DMS153 treated with DMSO at 0.1 percent for 48 hours (cell line): ENCODE measurements at regions not wholly inside any gene's neighbourhood (a gene's known extent, or its start where the extent isn't known, plus 50 kb on each side); places are given as distances from the start of the nearest gene placed in this dataset.

ENCODE experiments used
- DNase-seq: peaks from one replicate; lab custom pipeline; 2025; ENCODE audit not compliant: unreplicated experiment; lab: John Stamatoyannopoulos, UW

DNA sequence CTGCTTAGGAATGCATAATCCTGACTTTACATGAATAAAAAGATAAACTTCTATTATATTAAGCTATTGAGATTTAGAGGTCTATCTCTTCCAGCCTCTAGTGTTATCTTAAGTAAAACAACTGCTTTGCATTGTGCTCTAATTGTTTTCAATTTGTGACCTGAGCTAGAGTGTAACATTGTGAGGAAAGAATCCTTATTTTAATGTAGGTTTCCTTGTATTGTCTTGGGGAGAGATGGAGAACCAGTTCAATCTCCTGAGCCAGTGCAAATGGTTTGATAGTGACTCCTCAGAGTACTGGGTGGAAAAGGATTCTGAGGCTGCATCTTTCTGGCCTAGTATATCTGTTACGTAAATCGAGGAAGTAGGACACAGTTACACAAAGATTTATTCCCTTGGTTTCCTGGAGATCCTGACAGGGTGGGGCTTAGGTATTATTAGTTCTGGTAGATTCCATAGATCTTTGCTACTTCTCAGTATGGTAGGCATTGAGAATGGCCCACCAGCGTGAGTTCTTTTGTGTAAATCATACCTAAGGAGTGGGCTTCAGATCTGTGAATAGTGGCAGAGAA lies 683.5 kb upstream of the CCDC179 start:
- DNase-seq = no peak

DNA sequence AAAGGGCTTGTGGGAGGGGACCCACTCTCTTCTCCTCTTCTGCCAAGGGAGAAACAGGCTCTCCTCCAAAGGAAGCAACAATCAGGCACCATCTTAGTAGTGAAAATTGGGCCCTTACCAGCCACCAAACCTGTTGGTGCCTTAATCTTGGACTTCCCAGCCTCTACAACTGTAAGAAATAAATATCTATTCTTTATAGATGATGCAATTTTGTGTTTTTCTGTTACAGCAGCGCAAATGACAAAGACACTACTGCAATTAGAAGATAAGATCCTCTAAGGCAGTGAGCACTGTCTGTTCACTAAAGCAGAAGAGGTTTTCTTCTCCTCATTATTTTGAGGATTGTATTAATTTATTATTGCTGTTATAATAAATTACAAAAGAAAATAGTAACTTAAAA lies 691.4 kb upstream of the CCDC179 start:
- DNase-seq = no peak

DNA sequence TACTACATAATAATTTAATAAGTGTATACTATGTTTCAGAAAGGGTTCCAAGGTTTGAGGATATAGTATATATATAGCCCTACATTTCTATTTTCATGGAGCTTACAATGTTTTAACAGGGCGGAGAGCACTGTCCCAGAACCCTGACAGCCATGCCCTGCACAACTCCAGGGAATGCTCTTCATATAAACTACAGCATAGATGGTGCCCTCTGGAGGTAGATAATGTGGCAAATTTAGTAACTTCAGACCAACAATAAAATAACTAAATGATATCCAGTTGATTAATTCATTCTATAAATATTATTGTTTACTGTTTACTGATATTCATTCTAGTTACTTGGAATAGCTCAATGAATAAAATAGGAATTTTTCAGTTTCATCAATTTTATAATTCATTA lies 693.7 kb upstream of the CCDC179 start:
- no peak for DNase-seq

DNA sequence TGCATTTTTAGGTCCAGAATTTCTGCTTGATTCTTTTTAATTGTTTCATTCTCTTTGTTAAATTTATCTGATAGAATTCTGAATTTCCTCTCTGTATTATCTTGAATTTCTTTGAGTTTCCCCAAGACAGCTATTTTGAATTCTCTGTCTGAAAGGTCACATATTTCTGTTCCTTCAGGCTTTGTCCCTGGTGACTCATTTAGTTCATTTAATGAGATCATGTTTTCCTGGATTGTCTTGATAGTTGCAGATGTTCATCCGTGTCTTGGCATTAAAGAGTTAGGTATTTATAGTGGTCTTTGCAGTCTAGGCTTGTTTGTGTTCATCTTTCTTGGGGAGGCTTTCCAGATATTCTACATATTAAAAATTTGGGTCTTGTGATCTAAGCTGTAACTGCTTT lies 694.8 kb upstream of the CCDC179 start:
- no peak for DNase-seq

DNA sequence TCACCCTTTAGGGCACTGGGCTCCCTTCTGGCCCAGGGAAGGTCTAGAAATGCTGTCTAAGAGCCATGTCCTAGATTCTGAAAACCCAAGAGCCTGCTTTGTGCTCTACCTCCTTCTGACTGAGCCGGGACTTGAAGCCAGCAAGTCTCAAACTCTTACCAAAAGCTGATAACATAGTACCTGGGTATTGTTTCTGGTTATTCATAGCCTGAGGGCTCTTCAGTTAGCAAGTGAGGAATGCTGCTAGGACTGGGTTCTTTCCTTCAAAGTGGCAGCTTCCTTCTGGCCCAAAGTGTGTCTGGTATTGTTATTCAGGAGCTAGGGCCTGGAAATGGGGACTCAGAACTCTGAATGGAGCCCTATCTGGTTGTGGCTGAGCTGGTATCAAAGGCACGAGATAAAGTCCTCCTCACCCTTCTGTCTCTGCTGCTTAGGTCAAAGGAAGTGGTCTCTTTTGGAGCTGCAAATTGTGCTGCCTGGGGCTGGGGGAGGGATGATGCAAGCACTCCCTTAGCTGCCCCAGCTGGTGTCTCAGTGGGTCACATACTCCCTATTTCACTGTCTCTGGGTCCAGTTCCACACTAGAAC lies 696.0 kb upstream of the CCDC179 start:
- no peak for DNase-seq

DNA sequence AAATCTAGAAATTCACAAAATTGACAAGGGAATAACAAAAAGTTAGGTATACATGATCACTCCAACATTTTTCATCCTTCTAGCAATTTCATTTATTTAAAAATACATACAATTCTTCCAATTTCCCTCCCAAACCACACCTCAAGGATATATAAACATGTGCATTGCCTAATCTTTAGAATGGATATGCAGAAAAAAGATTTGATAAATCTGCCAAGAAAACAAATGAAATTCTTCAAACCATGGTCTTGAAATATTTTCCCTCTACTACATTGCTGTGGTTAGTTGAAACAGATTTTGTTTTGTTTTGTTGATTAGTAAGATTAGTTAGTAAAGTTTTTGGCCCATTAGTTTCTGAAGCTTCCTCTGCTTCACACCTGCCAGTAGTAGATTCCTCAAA lies 703.3 kb upstream of the CCDC179 start:
- DNase-seq = no peak

DNA sequence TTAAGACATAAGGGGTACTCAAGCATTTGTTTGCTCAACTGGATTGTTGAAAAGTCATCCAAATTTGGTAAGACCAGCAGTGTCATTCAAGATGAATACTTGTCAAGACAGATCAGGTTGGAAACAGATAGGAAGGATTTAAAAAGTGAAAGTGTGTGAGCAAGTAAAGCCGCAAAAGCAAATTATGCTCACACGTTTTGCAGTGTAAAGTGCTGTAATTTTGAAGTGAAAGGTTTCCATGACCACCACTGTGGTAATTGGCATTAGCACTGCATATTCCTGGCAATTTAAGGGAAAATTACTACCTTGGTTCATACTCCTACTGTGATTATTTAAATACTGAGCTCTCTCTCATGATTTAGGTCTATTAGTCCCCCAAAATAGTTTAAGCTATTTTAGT lies 704.1 kb upstream of the CCDC179 start:
- no peak for DNase-seq

DNA sequence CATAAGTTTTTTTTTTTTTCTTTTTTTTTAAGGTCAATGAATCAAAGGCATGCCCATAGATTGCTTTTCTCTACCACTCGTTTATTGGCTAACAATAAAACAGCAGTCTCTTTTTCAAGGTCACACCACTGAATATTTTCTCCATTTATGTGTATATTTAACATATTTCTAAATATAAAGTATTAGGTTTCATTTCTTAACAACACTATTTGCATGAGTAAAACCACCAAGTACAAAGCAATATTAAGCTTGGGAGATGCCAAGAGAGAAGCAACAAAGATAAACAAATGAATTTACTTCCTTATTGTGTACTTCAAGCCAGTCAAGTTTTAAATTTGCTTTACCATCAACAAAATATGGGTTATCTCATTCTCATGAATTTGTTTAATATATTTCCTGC lies 708.9 kb upstream of the CCDC179 start:
- DNase-seq = no peak

DNA sequence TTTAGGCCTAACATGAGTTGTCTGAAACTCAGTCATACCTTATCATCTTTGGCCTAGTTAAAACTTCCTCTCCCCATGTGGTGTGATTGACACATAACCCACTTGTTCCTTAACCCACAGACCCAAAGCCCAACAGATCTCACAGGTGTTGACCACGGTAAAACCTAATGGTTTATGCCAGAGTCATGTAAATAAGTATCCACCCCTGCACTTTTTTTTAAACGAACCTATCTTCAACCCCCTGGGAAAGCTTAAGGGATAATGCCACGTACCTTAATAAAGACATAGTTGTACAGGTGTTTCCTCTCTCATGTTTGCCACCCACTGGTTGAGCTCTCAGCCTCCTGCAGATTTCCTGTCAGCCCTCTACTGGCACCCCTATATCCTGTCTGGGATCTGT lies 709.3 kb upstream of the CCDC179 start:
- DNase-seq = no peak

DNA sequence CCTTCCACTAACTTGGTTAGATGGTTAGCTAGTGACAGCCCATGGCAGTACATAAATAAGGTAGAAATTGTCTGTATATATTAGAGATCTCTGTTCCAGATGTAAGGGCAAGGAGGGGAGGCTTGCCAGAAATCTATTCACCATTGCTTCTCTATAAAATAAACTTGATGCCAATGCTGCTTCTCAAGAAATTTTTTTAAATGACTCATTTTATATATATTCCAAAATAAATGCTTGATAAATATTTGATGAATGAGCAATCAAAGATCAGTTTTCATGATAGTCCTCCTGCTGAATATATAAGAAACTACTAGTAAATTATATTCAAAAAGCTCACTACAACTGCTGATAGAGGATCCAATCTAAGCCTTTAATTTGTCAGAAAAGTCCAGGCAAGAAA lies 710.6 kb upstream of the CCDC179 start:
- no peak for DNase-seq

DNA sequence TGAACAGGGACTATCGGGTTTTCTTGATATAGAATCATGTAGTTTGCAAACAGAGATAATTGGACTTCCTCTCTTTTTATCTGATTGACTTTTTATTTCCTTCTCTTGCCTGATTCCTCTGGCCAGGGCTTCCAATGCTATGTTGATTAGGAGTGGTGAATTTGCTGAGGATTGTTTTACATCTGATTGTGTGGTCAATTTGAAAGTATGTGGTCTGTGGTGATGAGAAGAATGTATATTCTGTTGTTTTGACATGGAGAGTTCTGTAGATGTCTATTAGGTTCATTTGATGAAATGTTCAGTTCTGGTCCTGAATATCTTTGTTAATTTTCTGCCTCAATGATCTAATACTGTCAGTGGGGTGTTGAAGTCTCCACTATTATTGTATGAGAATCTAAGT lies 713.2 kb upstream of the CCDC179 start:
- no peak for DNase-seq

DNA sequence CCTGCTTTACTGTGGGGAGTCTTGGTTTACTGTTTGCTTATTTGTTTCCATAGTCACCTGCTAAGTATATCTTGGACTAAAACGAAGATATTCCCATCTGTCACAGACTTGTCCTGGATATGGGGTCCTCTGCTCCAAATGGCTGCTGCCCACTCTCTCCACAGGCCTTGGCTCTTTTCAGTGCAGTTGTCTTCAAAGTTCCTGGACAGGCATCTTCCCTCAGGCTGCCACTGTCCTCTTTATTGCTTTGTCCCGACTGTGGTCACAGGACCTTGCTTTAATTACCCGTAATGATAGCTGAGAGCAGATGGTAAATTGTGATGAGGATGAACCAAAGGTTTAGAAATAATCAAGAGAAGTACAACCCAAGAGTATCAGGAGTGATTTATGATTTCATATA lies 713.9 kb upstream of the CCDC179 start:
- no peak for DNase-seq

DNA sequence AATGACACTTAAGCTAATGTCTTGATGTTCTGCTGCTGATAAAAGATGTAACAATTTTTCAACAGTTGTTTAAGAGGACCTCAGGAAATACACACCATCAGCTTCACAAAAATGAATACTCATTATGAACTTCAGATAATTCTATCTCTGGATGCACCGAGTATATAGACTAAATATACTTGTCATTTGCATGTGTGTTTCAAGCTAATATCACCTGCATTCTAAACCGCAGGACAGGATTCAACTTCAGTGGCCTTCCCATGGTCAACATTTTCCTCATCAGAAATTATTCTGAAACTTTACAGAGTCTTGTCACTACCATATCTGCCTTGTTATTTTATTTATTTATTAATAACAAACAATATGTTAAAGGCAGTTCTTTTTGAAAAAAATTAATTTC lies 717.0 kb upstream of the CCDC179 start:
- no peak for DNase-seq

DNA sequence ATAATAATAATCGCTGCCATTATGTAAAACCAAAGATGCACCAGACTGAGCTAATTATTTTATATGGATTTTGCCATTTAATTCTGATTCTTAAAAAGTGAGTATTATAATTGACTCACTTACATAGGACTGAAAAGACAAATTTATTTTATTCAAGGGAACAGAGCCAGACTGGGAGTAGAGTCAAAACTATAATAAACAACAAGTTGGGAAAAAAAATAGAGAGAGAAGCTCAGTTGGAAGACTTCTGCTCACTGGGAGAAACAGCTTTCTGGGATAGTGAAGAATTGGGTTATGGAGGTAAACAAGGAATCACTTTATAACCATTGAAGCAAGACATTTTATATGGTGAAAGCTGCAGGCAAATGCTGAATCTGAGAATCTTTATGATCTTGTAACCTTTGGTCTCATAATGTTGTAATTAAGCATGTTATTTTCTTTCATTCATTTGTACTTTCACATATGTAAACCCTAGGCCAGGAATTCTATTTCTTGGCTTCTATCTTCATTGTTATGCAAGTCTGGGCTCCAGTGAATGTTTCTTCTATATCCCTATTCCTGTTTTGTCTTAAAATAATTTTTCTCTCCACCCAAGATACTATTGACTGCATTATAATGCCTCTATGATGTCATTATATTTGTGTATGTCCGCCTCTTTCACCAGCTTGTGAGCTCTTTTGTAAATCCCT lies 725.3 kb upstream of the CCDC179 start:
- DNase-seq = no peak

DNA sequence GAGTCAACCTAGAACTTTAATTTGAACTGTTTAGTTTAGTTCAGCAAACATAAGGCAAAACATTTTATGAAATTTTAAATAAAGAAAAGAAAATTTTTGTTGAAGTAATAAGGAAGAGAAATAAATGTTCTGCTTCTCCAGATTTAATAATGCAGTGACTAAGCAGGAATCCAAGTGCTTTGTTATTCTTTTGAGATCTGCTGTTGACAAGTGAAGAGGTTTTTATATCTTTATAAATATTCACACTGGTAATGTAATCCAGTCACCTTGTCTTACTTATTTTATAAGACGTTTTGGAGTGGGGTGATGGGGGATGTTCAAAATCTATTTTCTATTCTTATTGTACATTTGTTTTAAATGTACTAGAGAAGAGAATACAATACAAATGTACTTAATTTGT lies 725.9 kb upstream of the CCDC179 start:
- DNase-seq = no peak

DNA sequence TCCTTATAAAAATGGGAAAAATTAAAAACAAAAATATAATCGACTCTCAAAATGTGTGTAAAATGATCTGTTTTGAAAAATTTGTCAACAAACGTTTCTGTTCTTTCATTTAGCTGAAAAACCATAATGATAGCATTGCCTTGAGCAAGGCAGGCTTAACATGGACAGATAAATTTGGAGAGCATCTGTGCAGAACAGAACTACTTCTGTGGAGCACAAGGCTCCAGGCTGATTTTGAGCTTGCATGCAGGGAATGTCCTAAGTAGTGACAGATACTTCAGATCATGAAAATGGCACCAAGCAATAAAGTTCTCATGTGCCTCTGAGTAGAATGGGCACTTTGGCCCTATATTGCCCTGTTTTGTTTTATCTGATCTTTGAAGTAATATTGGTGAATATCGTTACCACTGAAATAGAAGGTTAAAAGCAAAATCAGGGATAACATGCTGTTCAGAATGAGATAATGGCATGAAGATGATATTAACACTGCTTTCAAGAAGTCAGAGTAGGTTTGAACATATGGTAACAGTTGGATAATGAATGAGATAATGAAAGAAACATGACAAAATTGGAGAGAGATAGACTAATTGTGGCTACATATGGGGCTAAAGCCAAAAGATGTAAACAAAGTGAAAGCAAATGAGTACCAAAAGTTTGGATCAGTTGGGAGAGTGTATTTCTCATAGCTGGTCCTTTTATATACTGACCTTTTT lies 730.5 kb upstream of the CCDC179 start:
- no peak for DNase-seq

DNA sequence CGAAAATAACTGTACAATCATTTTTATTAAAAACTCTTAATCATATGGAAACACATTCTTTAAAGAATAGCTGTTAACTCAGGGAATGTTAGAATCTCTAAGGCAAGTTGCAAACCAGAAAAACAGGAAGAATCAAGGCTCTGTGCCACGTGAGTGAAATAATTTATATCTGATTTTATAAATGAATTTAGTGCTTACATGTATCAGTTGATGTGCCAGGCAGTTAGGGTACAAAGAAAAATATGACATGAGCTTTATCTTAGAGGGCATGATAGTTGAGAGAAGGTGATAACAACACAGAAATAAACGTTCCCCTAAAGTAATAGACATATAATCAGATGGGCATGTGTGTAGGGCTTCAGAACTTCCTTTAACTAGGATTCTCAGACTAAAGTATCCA lies 734.5 kb upstream of the CCDC179 start:
- DNase-seq = no peak

DNA sequence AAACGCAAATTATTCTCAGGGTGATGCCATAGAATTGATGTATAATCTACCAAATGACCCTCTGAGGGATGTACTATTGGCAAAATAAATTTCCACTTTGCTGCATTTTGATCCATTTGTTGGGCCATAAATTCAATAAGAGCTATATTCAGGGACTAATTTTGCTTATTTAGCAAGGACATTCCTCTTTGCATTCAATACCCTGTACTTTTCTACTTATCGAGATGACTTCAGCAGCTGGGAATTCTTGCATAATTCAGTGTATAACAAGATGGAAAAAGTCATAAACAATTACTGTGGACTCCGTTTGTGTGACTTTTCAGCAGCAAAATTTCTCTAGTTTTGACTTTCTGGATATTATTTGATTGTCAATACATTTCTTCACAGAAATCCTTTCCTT lies 744.7 kb upstream of the CCDC179 start:
- DNase-seq = no peak

DNA sequence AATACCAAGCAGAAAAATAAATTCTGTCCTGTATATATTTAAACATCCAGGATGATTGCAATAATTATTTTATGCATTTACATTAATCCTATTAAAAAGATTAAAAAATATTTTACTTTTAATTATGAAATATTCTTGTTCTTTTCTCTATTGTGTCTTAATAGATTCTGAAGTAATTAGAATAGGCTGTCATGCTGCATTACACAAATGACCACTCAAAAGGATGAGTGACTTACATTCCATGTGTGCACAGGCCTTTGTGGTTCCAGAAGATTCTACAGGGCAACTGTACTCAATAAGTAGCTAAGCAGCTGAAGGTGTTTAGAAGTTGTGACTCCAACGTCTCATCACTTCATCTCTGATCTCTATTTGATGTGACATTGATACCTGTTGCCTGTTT lies 745.9 kb upstream of the CCDC179 start:
- no peak for DNase-seq

DNA sequence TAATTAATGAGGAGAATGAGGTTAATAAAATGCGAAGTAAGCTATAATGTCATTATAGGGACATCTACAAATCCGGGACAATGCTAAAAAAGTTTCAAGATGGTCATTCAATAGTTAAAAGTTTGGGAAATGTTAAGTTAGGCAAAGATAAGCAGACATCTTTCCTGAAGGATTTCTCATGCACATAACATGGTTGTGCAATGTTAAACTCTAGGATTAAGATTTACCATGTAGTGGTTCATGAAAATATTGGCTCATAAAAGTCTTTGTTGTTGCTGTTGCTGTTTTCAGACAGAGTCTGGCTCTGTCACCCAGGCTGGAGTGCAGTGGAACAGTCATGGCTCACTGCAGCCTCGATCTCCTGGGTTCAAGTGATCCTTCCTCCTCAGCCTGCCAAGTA lies 751.5 kb upstream of the CCDC179 start:
- no peak for DNase-seq

DNA sequence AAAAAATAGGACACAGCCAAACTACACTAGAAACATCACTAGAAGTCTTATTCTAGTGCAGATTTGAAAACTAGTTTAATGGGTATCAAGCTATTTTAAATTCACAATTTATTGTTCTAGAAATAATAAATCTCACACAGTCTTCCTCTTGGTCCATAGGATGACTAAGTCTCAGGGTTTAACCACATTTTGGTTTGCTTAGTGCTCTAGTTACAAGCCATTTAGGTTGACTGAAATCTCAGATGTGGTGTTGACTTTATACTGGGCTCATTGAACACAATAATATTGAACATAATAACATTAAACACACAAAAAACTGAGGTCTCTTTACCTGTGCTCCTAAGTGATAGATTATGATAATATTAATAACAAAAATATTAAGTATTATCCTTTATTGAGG lies 760.3 kb upstream of the CCDC179 start:
- DNase-seq = no peak

DNA sequence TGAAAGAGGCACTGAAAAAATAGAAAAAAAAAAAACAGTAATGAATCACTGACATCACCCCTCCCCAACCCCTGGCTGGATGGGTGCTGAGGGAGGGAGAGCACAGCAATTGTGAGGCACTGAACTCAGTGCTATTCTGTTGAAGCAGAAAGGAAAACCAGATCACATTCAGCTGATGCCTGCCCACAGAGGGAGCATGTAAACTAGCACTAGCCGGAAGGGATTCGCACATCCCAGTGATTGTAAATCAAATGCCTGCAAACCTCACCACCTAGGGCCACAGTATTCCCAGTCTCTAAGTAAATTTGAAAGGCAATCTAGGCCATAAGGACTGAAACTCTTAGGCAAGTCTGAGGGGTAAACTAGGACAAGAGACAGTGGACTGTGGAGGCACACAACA lies 772.0 kb upstream of the CCDC179 start:
- no peak for DNase-seq
